ENCODE measurements at regions not wholly inside any gene's neighbourhood (a gene's known extent, or its start where the extent isn't known, plus 50 kb on each side); places are given as distances from the start of the nearest gene placed in this dataset.

DNA sequence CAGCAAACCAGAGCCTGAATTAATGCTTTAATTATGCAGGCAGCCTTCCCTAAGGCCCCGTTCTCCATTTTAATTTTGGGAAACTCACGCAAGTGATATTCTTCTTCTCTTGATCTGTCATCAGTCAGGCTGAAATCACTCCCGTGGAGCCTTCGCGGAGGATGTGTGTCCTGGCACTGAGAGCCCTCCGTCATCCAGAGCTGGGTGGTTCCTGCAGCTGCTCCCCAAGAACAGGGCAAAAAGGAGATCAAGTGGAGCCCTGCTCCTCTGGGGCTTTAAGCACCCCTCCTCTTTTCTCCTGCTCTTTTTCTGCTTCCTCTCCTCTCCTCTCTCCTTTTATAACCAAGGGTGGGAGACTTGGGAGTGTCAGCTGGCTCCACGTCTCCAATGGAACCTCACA lies 133.2 kb upstream of the CACNA1E start:
- H3K36me3 ChIP-seq (ENCODE audit: insufficient read depth, low read length): no peaks in the 10 kb centered on the region
- ChIA-PET CTCF (ENCODE audit: unreplicated experiment) (no interaction called here), POLR2A (no interaction called here)
- H3K4me3 ChIP-seq (ENCODE audit: low read depth, low read length, poor library complexity, severe bottlenecking): no peak overlapping the region
- H3K9me3 ChIP-seq (ENCODE audit: low read length): no peaks in the 10 kb centered on the region
- H2AFZ ChIP-seq (ENCODE audit: low read length): no peak overlapping the region
- no peak for TF ChIP-seq EZH2phosphoT487 (IDR thresholded peaks at IDR 0.05; ENCODE audit: borderline replicate concordance, low read depth, low read length)
- TF ChIP-seq, protein P1, sequence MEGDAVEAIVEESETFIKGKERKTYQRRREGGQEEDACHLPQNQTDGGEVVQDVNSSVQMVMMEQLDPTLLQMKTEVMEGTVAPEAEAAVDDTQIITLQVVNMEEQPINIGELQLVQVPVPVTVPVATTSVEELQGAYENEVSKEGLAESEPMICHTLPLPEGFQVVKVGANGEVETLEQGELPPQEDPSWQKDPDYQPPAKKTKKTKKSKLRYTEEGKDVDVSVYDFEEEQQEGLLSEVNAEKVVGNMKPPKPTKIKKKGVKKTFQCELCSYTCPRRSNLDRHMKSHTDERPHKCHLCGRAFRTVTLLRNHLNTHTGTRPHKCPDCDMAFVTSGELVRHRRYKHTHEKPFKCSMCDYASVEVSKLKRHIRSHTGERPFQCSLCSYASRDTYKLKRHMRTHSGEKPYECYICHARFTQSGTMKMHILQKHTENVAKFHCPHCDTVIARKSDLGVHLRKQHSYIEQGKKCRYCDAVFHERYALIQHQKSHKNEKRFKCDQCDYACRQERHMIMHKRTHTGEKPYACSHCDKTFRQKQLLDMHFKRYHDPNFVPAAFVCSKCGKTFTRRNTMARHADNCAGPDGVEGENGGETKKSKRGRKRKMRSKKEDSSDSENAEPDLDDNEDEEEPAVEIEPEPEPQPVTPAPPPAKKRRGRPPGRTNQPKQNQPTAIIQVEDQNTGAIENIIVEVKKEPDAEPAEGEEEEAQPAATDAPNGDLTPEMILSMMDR (conservative IDR thresholded peaks at IDR 0.05; ENCODE audit: low read length): no peak
- no peak overlapping the region for H3K27ac ChIP-seq (ENCODE audit: low read depth, low read length, poor library complexity, severe bottlenecking)
- no peak overlapping the region for H3K4me2 ChIP-seq (ENCODE audit: low read length)
- H4K20me1 ChIP-seq (ENCODE audit: insufficient read depth, low read length): no peaks in the 10 kb centered on the region
- intact Hi-C loops (cut with micrococcal nuclease; ENCODE audit: unreplicated experiment): no loop called here
- no peak for DNase-seq (ENCODE audit: low spot score)
- BruUV-seq (replicated peaks): no TSS peak
- no peaks in the 10 kb centered on the region for H3K79me2 ChIP-seq (ENCODE audit: insufficient read depth, low read depth, low read length)
- H3K9me2 ChIP-seq (ENCODE audit: insufficient read depth, low read length): no peaks in the 10 kb centered on the region
- no peaks in the 10 kb centered on the region for H3K4me1 ChIP-seq (ENCODE audit: insufficient read depth, low read length, poor library complexity, severe bottlenecking)

DNA sequence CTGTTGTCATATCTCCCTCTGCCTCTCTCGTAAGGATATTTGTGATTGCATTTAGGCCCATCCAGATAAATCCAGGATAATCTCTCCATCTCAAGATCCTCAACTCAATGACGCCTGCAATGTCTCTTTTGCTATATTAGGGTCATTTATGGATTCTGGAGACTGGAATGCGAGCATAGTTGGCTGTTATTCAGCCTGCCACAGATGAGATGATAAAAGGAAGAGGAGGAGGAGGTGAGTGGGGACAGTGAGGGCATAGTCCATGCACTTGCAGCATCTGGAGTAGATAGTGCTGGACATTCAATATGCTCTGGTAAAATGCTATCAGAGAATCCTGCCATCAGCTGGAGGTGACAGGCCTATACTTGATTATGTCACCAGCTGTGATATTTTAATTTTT lies 131.6 kb upstream of the CACNA1E start:
- BruUV-seq (replicated peaks): no TSS peak
- POLR2A ChIA-PET: no interaction called here

DNA sequence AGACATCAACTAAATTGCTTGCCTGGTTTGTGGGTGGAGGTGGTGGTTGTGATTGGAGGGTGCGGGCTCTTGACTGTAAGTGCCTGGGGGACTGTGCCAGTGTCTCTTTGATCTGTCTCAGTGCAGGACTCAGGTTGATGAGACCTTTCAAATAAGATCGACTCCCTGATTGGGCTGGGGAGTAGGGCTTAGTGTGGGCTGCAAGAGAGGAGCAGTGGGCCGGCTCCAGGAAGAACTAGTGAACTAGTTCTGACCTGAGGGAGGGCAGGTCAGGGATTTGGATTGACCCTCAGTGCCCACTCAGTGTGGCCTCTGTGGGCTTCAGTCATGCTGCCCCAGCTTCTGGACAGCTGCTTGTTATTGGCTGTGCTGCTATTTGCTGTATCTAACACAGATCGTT lies 130.6 kb upstream of the CACNA1E start:
- intact Hi-C loops (cut with micrococcal nuclease; ENCODE audit: unreplicated experiment): no loop called here
- ChIA-PET CTCF (ENCODE audit: unreplicated experiment) (no interaction called here), POLR2A (no interaction called here)
- Histone ChIP-seq H3K79me2 (ENCODE audit: insufficient read depth, low read depth, low read length) (no peaks in the 10 kb centered on the region), H3K4me3 (ENCODE audit: low read depth, low read length, poor library complexity, severe bottlenecking) (no peak overlapping the region), H3K4me1 (ENCODE audit: insufficient read depth, low read length, poor library complexity, severe bottlenecking) (no peaks in the 10 kb centered on the region), H3K9me2 (ENCODE audit: insufficient read depth, low read length) (no peaks in the 10 kb centered on the region), H3K36me3 (ENCODE audit: insufficient read depth, low read length) (no peaks in the 10 kb centered on the region), H2AFZ (ENCODE audit: low read length) (no peak overlapping the region), H3K4me2 (ENCODE audit: low read length) (no peak overlapping the region), H3K27ac (ENCODE audit: low read depth, low read length, poor library complexity, severe bottlenecking) (no peak overlapping the region), H3K9me3 (ENCODE audit: low read length) (no peaks in the 10 kb centered on the region), H4K20me1 (ENCODE audit: insufficient read depth, low read length) (no peaks in the 10 kb centered on the region)
- TF ChIP-seq, protein P1 (conservative IDR thresholded peaks at IDR 0.05; ENCODE audit: low read length): no peak
- TF ChIP-seq EZH2phosphoT487 (IDR thresholded peaks at IDR 0.05; ENCODE audit: borderline replicate concordance, low read depth, low read length): no peak
- no TSS peak for BruUV-seq (replicated peaks)
- no peak for DNase-seq (ENCODE audit: low spot score)

More for the DNA sequence above, 131.6 kb upstream of the CACNA1E start:
- Histone ChIP-seq H4K20me1 (ENCODE audit: insufficient read depth, low read length) (no peaks in the 10 kb centered on the region), H3K27ac (ENCODE audit: low read depth, low read length, poor library complexity, severe bottlenecking) (no peak overlapping the region), H3K36me3 (ENCODE audit: insufficient read depth, low read length) (no peaks in the 10 kb centered on the region), H3K9me2 (ENCODE audit: insufficient read depth, low read length) (no peaks in the 10 kb centered on the region), H3K4me1 (ENCODE audit: insufficient read depth, low read length, poor library complexity, severe bottlenecking) (no peaks in the 10 kb centered on the region), H3K79me2 (ENCODE audit: insufficient read depth, low read depth, low read length) (no peaks in the 10 kb centered on the region), H3K4me2 (ENCODE audit: low read length) (no peak overlapping the region), H3K9me3 (ENCODE audit: low read length) (no peaks in the 10 kb centered on the region), H2AFZ (ENCODE audit: low read length) (no peak overlapping the region), H3K4me3 (ENCODE audit: low read depth, low read length, poor library complexity, severe bottlenecking) (no peak overlapping the region)
- intact Hi-C loops (cut with micrococcal nuclease; ENCODE audit: unreplicated experiment): no loop called here
- DNase-seq (ENCODE audit: low spot score): no peak
- CTCF ChIA-PET (ENCODE audit: unreplicated experiment): no interaction called here
- TF ChIP-seq, protein P1 (conservative IDR thresholded peaks at IDR 0.05; ENCODE audit: low read length): no peak
- no peak for TF ChIP-seq EZH2phosphoT487 (IDR thresholded peaks at IDR 0.05; ENCODE audit: borderline replicate concordance, low read depth, low read length)
